ENCODE measurements at regions not wholly inside any gene's neighbourhood (a gene's known extent, or its start where the extent isn't known, plus 50 kb on each side); places are given as distances from the start of the nearest gene placed in this dataset.
"Not testable (repeated sequence)": the region's sequence is repeated elsewhere in the genome, so short reads cannot be mapped to it uniquely, and the experiment has no call there.

DNA sequence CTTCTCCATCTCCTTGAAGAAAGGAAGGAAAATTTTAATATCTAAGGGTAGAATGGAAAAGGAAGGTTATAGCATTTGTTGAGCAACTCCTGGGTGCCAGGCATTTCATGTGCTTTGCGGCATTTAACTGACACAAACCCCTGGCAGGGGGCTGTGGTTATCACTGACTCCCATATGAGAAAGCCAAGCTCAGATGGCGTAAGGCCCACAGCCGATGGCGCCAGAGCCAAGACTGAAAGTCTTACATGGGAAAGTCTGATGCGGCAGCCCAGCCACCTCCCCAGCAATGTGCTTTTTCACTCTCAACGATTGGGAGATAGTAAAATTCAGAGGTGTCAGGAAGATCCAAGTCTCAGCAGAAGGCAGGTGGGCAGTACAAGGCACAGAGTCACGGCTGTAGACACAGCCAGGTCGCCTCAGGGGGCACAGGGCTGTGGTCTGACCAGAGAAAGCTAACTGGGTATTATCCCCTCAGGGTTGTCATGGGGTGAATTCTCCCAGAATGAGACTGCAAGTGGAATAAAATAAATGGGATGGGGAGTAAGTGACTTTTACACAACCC is 324.2 kb upstream of the NCKAP5 start:
- H3K4me1 ChIP-seq (replicated peaks in 1 of 2): no peaks in the 10 kb centered on the region
- in situ Hi-C loops (cut with MboI; ENCODE audit: low pct_unique_long_range_greater_than_20kb in 2 of 9, low sequenced_read_pairs in 9 of 9, unreplicated experiment in 9 of 9): loop anchor here in 3 of 9 experiments (25.0 kb wide), 5 partner anchors 220 to 545 kb away; no protein-coding TSS in a partner anchor
- H3K27ac ChIP-seq: no peak overlapping the region
- 36 to 82% (median 60%) methylated on average over 2 to 5 of the region's 8 CpGs; no CpG with 5 or more reads in 6 of the 10 experiments for WGBS, 10 experiments
- ATAC-seq (replicated peaks in 6 of 8): no peak
- no peak overlapping the region for H3K4me3 ChIP-seq

GRCh38 chr2:133894429-133894828 is 326.2 kb upstream of the NCKAP5 start:
- Histone ChIP-seq H3K27ac (no peak overlapping the region), H3K4me1 (replicated peaks in 1 of 2) (no peaks in the 10 kb centered on the region), H3K4me3 (no peak overlapping the region)
- no peak for ATAC-seq (replicated peaks in 6 of 8)
- 60 to 100% (median 87%) methylated on average over 1 to 7 of the region's 9 CpGs; no CpG with 5 or more reads in 3 of the 10 experiments for WGBS, 10 experiments
- in situ Hi-C loops (cut with MboI; ENCODE audit: low pct_unique_long_range_greater_than_20kb in 2 of 9, low sequenced_read_pairs in 9 of 9, unreplicated experiment in 9 of 9): loop anchor here in 3 of 9 experiments (25.0 kb wide), 5 partner anchors 218 to 543 kb away; no protein-coding TSS in a partner anchor

- not testable (repeated sequence) for ATAC-seq (replicated peaks in 6 of 8); H3K27ac ChIP-seq; H3K4me3 ChIP-seq; H3K4me1 ChIP-seq (replicated peaks in 1 of 2)
- 58 to 71% (median 64%) methylated on average over 2 to 4 of the region's 4 CpGs; no CpG with 5 or more reads in 5 of the 10 experiments for WGBS, 10 experiments
- in situ Hi-C loops (cut with MboI; ENCODE audit: low pct_unique_long_range_greater_than_20kb in 2 of 9, low sequenced_read_pairs in 9 of 9, unreplicated experiment in 9 of 9): loop anchor here in 3 of 9 experiments (25.0 kb wide), 5 partner anchors 214 to 539 kb away; no protein-coding TSS in a partner anchor
Observed at GRCh38 chr2:133897838-133898237, 329.6 kb upstream of the NCKAP5 start.

DNA sequence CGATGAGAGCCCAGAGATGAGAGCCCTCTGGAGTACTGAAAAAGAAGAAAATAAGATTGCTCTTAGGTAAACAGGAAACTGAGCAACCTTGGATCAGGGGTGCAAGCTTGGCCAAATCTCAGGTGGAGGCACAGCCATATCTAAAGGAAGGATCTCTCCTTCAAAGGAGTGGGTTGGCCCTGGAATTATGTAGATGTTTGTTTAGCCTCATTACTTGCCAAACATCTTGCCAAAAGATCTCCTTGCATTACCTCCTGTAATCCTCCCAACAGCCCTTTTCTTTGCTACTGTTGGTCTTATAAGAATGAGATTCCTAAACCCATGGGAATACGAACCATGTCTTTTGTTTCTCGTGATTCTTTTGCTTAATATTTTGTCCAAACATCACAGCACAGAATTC is 332.6 kb upstream of the NCKAP5 start:
- peak in 1 of 8 experiments; percentile 62 for ATAC-seq (replicated peaks in 6 of 8)
- Histone ChIP-seq H3K27ac (no peak overlapping the region), H3K4me3 (no peak overlapping the region), H3K4me1 (replicated peaks in 1 of 2) (no peaks in the 10 kb centered on the region)
- in situ Hi-C loops (cut with MboI; ENCODE audit: low pct_unique_long_range_greater_than_20kb in 2 of 9, low sequenced_read_pairs in 9 of 9, unreplicated experiment in 9 of 9): no loop called here
- WGBS, 10 experiments: 0 to 95% (median 80%) methylated on average over 2 to 3 of the region's 3 CpGs; no CpG with 5 or more reads in 2 of the 10 experiments

- H3K4me1 ChIP-seq (replicated peaks in 1 of 2): no peaks in the 10 kb centered on the region
- H3K4me3 ChIP-seq: no peak overlapping the region
- no peak for ATAC-seq (replicated peaks in 6 of 8)
- no peak overlapping the region for H3K27ac ChIP-seq
- in situ Hi-C loops (cut with MboI; ENCODE audit: low pct_unique_long_range_greater_than_20kb in 2 of 9, low sequenced_read_pairs in 9 of 9, unreplicated experiment in 9 of 9): no loop called here
Observed at GRCh38 chr2:133906396-133906795, 338.1 kb upstream of the NCKAP5 start.

GRCh38 chr2:133906926-133907325 is 338.7 kb upstream of the NCKAP5 start:
- Histone ChIP-seq H3K4me3 (no peak overlapping the region), H3K27ac (no peak overlapping the region), H3K4me1 (replicated peaks in 1 of 2) (no peaks in the 10 kb centered on the region)
- in situ Hi-C loops (cut with MboI; ENCODE audit: low pct_unique_long_range_greater_than_20kb in 2 of 9, low sequenced_read_pairs in 9 of 9, unreplicated experiment in 9 of 9): no loop called here
- no peak for ATAC-seq (replicated peaks in 6 of 8)

GRCh38 chr2:133908171-133908570 is 339.9 kb upstream of the NCKAP5 start:
- no peak overlapping the region for H3K27ac ChIP-seq
- no peaks in the 10 kb centered on the region for H3K4me1 ChIP-seq (replicated peaks in 1 of 2)
- ATAC-seq (replicated peaks in 6 of 8): no peak
- H3K4me3 ChIP-seq: no peak overlapping the region
- in situ Hi-C loops (cut with MboI; ENCODE audit: low pct_unique_long_range_greater_than_20kb in 2 of 9, low sequenced_read_pairs in 9 of 9, unreplicated experiment in 9 of 9): no loop called here

GRCh38 chr2:133918141-133918540 is 335.7 kb upstream of the MGAT5 start:
- Histone ChIP-seq H3K4me1 (replicated peaks in 1 of 2) (no peaks in the 10 kb centered on the region), H3K27ac (no peak overlapping the region), H3K4me3 (no peak overlapping the region)
- 0 to 100% (median 33%) methylated on average over 1 of the region's 1 CpG; no CpG with 5 or more reads in 7 of the 10 experiments for WGBS, 10 experiments
- no peak for ATAC-seq (replicated peaks in 6 of 8)
- in situ Hi-C loops (cut with MboI; ENCODE audit: low pct_unique_long_range_greater_than_20kb in 2 of 9, low sequenced_read_pairs in 9 of 9, unreplicated experiment in 9 of 9): no loop called here

DNA sequence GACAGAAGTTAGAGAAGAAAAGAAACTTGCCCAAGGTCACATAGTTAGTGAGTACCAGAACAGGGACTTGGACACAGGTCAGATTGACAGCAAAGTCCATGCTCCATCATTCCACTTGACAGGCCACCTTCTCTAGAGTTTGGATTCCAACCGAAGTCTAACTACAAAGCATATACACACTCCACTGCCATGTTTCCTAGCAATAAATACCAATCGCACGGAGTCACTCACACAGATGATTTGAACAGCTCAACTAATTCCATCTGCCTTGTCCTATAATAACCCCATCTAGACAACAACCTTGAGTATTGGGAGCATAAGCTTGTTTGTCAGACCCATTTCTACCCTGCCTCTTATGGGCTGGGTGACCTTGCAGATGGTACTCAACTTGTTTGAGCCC is 334.6 kb upstream of the MGAT5 start:
- H3K4me1 ChIP-seq (replicated peaks in 1 of 2): no peaks in the 10 kb centered on the region
- H3K27ac ChIP-seq: no peak overlapping the region
- in situ Hi-C loops (cut with MboI; ENCODE audit: low pct_unique_long_range_greater_than_20kb in 2 of 9, low sequenced_read_pairs in 9 of 9, unreplicated experiment in 9 of 9): no loop called here
- no peak overlapping the region for H3K4me3 ChIP-seq
- ATAC-seq (replicated peaks in 6 of 8): no peak
- 0 to 100% (median 69%) methylated on average over 1 to 2 of the region's 3 CpGs; no CpG with 5 or more reads in 2 of the 10 experiments for WGBS, 10 experiments

DNA sequence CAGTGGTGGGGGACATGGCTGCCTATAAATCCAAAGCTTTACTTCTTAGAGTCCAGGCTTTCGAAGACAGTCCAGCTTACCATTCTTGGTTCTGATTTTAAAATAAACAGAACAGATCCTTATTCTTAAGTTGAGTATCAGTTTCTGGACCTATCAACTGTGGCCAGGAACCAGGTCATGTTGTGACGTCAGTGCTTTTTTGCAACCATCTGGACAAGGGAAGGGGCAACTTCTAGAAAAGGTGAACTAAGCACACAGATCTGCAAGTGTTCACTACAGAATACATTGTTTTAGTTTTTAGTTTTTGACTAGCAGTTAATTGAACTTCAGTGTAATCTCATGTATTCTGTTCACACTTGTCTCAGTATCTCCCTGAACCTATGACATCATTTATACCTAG is 326.0 kb upstream of the MGAT5 start:
- WGBS, 10 experiments: 43 to 100% (median 68%) methylated on average over 1 to 2 of the region's 2 CpGs; no CpG with 5 or more reads in 1 of the 10 experiments
- Histone ChIP-seq H3K4me3 (no peak overlapping the region), H3K27ac (no peak overlapping the region), H3K4me1 (replicated peaks in 1 of 2) (no peaks in the 10 kb centered on the region)
- no peak for ATAC-seq (replicated peaks in 6 of 8)
- in situ Hi-C loops (cut with MboI; ENCODE audit: low pct_unique_long_range_greater_than_20kb in 2 of 9, low sequenced_read_pairs in 9 of 9, unreplicated experiment in 9 of 9): no loop called here

- ATAC-seq (replicated peaks in 6 of 8): no peak
- Histone ChIP-seq H3K4me1 (replicated peaks in 1 of 2) (no peaks in the 10 kb centered on the region), H3K4me3 (no peak overlapping the region), H3K27ac (no peak overlapping the region)
- 57 to 96% (median 86%) methylated on average over 2 to 8 of the region's 8 CpGs; no CpG with 5 or more reads in 1 of the 10 experiments for WGBS, 10 experiments
- in situ Hi-C loops (cut with MboI; ENCODE audit: low pct_unique_long_range_greater_than_20kb in 2 of 9, low sequenced_read_pairs in 9 of 9, unreplicated experiment in 9 of 9): no loop called here
Observed at GRCh38 chr2:133936096-133936495, 317.8 kb upstream of the MGAT5 start.

- 20 to 94% (median 65%) methylated on average over 1 to 4 of the region's 4 CpGs; no CpG with 5 or more reads in 1 of the 10 experiments for WGBS, 10 experiments
- no peak overlapping the region for H3K4me3 ChIP-seq
- H3K4me1 ChIP-seq (replicated peaks in 1 of 2): peaks cover 0 to 3% of the 10 kb centered on the region in 2 donors
- in situ Hi-C loops (cut with MboI; ENCODE audit: low pct_unique_long_range_greater_than_20kb in 2 of 9, low sequenced_read_pairs in 9 of 9, unreplicated experiment in 9 of 9): no loop called here
- H3K27ac ChIP-seq: no peak overlapping the region
- no peak for ATAC-seq (replicated peaks in 6 of 8)
Observed at GRCh38 chr2:133936601-133937000, 317.3 kb upstream of the MGAT5 start.

GRCh38 chr2:133937669-133938068 is 316.2 kb upstream of the MGAT5 start:
- WGBS, 10 experiments: 10 to 86% (median 36%) methylated on average over 1 to 7 of the region's 7 CpGs
- H3K4me3 ChIP-seq: no peak overlapping the region
- in situ Hi-C loops (cut with MboI; ENCODE audit: low pct_unique_long_range_greater_than_20kb in 2 of 9, low sequenced_read_pairs in 9 of 9, unreplicated experiment in 9 of 9): no loop called here
- no peak for ATAC-seq (replicated peaks in 6 of 8)
- H3K4me1 ChIP-seq (replicated peaks in 1 of 2): peaks cover 0 to 3% of the 10 kb centered on the region in 2 donors
- no peak overlapping the region for H3K27ac ChIP-seq

- in situ Hi-C loops (cut with MboI; ENCODE audit: low pct_unique_long_range_greater_than_20kb in 2 of 9, low sequenced_read_pairs in 9 of 9, unreplicated experiment in 9 of 9): no loop called here
- Histone ChIP-seq H3K4me3 (no peak overlapping the region), H3K27ac (no peak overlapping the region), H3K4me1 (replicated peaks in 1 of 2) (peaks cover 0 to 3% of the 10 kb centered on the region in 2 donors)
- ATAC-seq (replicated peaks in 6 of 8): no peak
Observed at GRCh38 chr2:133940134-133940533, 313.7 kb upstream of the MGAT5 start.

Measured in motor neuron (in vitro differentiated cells).